HG02852 (cell line): ENCODE measurements at regions not wholly inside any gene's neighbourhood (a gene's known extent, or its start where the extent isn't known, plus 50 kb on each side); places are given as distances from the start of the nearest gene placed in this dataset.

Source experiments
- ATAC-seq: cut with Tn5 transposase; IDR thresholded peaks from one replicate; pipeline ENCODE4 v1.9.1; 2021; ENCODE audit warnings: mild to moderate bottlenecking, moderate library complexity; ENCODE audit not compliant: unreplicated experiment

DNA sequence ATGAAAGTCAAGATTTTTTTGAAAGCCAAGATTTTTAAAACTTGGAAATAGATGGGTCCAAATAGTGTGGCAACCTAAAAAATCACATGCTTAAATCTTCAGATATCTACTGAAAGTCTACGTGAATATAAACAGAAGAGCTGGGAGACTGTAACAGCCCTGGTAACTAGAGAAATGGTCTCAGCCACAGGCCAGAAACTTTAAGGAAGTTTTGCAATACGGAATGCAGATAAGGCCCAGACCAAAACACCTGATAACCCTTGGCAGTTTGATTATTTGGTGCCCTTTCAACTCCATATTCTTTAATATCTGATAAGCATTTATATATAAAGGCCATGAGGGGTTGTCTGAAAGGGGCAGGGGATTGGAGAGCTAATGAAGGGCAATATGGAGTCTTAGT is 537.3 kb upstream of the TGFBR2 start:
- ATAC-seq = no peak

DNA sequence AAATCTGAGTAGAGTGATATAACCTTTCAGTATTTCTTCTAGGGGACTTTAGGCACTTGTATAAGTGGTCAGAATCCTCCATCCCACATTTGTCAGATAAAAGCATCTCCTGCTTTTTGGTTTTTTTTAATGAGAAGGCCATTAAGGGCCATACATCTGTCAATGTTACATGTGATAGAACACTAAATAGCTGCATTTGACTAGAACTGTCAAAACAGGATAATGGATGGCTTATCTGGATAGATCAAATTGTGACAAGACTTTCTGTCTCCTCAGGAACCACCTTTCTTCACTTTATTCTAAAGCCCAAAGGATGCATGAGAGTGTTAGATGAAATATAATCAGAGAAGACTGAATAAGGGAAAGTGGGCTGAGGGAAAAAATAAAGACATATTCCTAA is 533.4 kb upstream of the TGFBR2 start:
- no peak for ATAC-seq

DNA sequence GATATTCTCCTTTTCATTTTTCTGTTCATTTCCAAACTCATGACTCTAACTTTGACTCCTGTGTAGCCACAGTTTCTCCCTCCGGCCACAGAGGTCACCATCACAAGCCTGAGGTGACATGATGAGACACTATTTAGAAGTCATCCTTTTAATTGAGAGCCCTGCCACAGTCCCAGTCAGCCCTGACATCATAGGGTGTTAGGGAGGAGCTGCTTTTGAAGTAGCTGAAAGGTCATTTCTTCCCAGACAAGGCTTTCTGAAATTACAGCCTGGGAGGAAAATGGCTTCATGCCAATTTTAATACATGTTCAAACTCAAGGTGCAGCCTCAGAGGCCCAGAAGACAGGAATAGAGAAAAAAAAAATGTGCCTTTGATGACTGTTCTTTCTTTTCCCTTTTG is 532.8 kb upstream of the TGFBR2 start:
- no peak for ATAC-seq

DNA sequence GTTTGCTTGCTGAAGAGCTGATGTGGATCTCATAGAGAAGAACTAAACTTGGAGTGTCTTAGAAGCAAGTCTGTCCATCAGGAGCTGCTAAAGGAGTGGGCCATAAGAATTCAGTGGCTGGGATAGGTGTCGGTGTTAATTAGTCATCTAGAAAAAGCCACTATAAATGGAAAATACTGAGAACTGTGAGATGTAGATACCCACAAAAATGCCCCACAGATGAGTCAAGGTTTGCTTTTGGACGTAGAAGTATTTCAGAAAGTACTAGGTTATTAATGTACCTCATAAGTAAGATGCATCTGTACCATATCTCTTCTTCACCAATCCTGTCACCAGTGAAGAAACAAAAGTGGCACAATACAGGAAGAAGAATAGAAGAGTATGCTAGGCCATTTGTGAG is 530.9 kb upstream of the TGFBR2 start:
- ATAC-seq = no peak

DNA sequence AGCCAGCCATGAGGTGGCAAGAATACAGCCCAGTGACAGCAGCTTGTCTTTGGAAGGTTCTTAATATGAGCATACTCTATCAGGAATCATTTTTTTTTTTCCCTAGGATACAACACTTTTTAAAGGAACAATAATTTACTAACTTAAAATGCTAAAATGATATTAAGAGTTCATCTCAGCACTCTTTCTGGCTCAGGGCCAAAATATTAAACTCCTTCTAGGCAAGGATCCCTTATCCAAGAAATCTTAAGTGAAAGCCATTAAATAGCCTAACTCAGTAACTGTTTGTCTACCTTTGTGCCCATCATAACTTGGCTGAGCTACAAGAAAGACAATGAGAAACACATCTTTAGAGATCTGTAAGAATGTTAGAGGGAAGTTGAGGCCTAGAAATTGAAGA is 529.5 kb upstream of the TGFBR2 start:
- ATAC-seq = no peak

DNA sequence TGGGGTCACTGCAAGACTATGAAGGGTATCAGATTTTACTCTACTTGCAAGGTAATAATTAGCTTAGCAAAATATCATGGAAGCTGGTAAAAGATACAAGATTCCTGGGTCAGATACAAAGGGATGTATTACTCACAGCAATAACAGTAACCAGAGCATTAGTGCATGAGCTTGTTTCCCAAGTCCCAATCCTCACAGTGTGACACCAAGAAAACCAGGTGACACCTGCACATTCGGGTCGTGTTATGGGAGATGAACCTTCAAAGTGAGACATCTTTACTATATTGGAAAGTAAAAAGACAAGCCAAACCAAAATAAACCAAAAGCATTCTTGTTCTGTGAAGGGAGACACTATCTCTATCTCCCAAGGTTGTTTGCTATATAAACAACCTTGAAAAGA is 528.7 kb upstream of the TGFBR2 start:
- no peak for ATAC-seq

DNA sequence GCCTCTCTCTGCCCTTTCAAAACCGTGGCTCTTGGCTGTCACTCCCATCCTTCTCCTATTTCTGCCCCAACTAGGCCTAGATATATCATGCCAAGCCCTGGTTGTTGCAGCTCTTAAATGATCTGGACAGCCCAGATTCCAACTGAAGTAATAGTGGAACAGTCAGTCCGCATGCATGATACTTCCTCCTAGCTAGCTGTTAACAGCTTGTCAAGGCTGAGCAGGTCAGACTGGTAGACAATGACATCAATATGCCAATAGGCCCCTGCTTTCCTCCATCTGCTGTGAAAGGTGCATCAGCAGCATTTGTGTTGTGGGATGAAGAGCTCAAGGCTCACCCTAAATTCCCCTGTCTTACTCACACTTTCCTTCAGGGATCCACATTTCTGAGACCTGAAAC is 527.7 kb upstream of the TGFBR2 start:
- no peak for ATAC-seq

DNA sequence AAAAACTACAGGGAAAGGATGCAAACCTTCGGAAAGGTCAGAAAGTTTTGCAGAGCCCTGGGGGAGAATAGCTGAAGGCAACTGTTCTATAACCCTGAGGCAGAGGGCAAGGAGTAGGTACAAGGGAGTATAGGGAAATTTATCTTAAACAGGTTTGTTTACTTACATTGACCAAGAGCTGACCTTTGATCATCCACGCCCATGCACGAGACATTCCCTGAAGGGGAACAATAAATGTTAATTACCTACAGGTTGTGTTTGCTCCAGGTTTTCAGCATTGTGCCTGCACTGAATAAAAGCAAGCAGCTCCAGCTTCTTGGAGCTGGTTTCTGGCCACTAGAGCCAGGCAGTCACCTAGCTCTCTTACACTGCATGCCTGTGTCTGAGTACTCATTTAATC is 524.5 kb upstream of the TGFBR2 start:
- no peak for ATAC-seq

DNA sequence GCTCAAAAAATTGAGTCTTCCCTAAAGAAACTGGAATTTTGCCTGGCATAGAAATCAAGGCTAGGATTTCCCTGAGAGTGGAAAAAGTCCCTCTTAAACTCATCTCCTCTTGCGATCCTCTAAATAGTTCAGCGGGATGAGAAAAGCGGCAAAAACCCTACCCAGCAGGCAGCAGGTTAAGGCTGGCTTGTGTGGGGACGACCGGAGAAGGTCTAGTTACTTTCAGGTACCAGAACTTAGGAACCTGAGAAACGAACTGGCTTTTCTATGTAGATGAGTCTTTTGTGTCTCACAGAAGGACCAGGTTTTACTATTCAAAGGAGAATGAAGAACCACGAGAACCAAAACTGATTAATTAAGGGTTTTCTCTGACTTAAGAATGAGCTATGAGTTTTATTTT is 523.7 kb upstream of the TGFBR2 start:
- no peak for ATAC-seq

DNA sequence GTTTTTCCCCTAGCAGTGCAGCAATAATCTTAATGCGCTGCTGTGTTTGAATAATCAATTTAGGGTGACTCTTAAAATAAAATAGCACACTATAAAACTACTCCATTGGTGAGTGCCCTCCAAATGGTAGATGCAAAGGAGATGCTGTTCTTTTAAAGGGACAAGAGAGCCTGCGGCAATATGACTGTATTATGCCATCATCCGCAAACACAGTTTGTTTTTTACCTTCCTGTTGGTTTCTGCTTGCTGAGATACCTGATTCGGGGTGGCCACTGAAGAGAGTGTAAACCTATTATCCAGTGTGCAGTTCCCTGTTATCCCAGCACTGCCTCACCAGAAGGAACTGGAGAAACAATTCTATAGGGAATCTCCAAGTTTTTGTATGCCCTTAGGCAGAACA is 523.1 kb upstream of the TGFBR2 start:
- ATAC-seq = no peak

DNA sequence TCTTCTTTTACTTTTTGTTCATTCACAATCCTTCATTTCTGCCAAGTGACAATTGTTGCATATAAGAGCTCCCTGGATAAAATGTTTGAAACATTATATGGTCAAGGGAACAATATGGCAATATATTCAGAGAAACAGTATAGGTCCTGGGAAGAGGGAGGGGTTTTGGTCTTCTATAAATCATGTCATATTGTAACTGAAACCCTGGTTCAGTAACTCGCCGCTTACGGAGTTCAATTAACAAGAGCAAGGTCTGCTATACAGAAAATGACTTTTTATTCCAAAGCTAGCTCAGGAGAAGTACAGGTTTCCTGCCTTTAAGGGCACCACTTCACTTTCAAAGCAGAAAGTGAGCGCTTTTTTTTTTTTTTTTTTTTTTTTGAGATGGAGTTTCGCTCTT is 522.1 kb upstream of the TGFBR2 start:
- no peak for ATAC-seq

DNA sequence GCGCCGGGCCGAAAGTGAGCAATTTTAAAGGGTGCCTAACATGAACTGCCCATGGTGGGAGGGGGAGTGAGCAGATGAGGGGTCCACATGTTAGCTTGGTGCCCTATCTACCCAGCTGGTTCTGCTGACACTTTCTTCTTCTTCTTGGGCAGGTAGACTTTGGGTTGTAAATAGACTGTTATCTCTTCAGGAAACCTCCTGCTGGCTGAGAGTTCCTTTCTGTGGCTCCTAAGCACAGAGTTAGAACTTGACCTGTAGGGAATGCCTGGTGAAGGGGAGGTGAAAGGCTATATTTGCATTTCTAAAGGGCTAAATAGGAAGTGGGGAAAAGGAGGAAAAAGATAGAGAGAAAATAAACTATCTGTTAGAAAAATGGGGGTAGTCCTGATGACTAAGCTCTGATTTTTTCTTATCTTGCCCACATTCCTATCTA is 521.4 kb upstream of the TGFBR2 start:
- ATAC-seq = no peak

DNA sequence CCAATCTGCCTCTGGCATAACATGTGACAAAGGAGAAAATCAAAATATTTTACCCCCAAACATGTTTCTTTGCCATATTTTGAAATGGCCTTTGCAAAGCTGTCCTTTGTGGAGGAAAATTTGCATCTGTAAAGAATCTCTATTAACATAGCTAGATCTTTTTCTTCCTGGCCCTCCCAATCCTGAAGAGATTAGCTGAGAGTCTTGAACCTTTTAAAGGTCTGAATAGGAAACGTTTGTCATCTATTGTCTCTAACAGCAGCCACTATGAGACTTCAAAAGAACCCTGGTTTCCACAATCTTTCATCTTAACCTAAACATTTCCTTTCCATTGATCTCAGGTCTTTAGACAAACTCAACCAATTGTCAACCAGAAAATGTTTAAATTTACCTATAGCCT is 520.9 kb upstream of the TGFBR2 start:
- ATAC-seq = no peak

DNA sequence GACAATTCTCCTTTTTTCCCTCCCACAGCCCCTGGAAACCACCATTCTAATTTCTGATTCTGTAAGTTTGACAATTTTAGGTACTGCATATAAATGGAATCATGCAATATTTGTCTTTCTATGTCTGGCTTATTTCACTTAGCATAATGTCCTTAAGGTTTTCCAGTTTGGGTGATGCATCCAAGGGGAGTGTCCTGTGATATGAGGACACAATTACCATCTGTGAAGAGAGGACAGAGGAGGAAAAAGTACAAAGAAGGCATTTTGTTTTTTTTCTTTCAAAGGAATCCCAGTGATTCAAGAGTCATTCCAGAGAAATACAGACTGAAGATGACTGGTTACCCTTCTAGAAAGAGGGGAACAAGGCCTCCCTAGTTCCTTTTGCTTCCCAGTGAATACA is 514.7 kb upstream of the TGFBR2 start:
- ATAC-seq = no peak

DNA sequence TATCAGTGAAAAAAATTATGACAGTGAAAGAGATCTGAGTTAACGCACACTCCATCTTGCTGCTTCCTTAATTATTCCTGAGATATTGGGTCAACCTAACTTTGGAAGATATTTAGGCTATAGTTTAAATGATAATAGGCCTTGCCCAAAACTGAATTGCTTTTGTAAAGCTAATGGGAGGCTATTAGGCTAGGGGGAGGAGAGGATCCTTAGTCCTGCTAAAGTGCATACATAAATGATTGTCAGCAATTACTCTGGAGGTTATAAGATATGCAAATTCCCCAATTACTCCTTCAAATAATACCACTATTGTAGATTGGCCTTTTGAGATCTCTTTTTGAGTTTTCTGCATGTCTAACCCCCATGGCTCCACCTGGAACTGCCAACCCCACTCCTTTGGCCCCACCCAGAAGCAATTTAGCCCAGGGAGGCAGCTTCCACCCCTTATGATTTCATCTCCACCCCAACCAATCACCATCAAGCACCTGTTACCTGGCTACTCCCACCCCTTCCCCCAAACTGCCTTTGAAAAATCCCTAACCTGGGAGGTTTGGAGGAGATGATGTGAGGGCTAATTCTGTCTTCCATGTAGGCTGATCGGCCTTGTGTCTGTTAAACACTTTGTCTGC is 509.3 kb upstream of the TGFBR2 start:
- no peak for ATAC-seq

DNA sequence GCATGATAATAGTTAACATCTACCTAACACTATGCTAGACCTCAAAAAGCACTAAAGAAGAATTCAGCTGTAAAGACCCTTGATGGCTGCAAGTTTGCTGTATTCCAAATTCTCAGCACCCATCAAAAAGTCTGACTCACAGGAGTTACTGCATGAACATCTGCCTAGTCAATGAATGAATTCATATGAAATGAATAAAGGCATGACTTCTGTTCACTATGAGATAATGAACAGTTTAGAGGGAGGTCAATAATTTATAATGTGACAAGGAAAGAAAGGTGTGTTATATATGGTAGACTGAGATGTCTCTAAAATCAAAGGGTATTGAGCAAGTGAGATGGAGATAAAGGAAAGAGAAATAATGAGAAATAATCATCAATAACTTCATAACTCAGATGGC is 508.2 kb upstream of the TGFBR2 start:
- ATAC-seq = no peak

DNA sequence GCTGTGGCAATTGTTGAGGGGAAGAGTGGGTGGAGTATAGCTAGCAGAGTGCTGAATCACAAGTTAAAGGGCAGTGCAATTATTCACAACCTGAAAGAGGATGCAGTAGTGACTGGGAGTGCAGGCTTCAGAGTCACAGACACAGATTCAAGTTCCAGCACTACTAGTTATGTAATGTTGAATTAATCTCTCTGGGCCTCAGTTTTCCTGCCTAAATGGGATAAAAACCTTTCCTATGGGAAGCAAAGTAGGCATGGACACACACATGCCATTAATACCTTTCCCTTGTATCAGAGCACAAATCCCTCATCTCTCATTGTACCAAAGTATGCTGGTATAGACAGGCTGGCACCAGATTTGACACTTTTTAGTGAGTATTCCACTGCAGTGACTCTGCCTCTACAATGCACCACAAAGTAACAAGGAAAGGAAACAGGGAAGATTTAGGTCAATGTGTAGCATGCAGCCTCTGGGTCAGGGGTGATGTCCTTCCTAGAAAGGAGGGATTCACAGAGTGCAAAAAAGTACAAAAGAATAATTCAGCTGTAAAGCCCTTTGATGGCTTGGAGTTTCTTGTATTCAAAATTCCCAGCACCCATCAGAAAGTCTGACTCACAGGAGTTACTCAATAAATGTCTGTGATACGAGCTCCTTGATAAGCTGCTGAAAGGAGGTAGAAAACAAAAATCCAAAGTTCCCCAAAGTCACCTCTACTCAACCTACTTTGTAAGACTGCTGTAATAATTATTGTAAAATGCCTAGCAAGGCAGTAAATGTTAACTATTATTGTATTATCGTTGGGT is 507.5 kb upstream of the TGFBR2 start:
- ATAC-seq = no peak

DNA sequence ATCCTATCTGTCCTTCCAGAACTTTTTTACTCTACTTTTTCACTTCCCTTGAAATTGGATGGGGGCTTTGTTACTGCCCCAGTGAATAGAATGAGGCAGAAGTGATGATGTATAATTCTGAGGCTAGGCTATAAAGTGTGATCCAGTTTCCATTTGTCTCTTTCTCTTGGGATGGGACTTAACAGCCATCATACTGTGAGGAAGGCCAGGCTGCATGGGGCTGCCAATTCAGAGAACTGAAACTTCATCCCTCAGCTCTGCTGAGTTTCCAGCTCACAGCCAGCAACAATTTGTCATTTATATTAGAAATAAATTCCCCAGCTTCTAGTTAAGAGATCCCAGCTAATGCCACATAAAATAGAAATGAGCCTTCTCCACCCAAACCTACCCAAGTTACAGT is 504.0 kb upstream of the TGFBR2 start:
- ATAC-seq = no peak

DNA sequence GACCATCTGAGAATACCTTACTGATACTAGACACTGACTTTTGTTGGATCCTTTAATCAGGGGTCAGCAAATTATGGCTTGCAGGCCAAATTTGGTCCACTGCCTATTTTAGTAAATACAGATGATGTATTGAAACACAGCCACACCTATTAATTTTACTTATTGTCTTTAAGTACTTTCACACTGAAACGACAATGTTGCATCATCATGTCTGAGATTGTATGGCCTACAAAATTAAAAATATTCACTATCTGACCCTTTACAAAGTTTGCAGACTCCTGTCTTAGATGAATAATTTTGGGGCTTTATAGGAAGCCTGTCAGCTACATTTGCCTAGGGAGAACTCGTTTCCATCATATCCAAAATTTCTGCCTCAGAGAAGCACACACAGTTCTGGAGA is 503.2 kb upstream of the TGFBR2 start:
- ATAC-seq = no peak

DNA sequence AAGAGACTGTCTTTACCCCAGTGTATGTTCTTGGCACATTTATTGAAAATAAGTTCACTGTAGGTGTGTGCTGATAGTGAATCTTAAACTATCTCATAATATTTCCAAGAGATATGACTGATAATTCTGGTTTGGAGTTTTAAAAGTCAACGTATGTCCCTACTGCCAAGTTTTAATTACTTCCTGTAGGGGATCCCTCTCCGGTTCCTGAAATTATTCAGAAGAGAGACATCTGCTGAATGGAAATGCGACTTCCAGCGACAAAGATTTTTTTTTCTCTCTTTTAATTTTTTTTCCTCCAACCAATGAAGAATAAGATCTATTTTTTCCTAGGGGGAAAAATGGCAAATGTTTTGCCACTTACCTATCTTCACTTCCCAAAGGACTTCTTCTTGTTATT is 498.9 kb upstream of the TGFBR2 start:
- ATAC-seq = no peak

DNA sequence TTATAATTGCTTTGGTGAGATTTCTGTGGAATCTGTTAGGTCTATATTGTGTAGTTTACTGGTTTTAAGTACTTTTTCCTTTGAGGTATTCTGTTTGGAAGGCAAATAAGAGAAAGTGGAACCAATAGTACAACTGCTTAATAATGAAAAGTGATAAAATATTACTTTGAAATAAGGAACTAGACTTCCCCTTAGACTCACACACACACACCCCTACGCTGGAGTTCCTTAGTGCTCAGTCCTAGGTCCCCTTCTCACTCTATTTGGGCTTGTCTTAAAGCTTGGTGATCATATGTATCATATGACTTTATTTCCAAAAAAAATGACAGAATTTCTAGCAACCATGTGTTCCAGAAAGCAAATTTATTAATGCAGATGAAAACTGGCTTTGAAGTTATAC is 494.0 kb upstream of the TGFBR2 start:
- no peak for ATAC-seq

DNA sequence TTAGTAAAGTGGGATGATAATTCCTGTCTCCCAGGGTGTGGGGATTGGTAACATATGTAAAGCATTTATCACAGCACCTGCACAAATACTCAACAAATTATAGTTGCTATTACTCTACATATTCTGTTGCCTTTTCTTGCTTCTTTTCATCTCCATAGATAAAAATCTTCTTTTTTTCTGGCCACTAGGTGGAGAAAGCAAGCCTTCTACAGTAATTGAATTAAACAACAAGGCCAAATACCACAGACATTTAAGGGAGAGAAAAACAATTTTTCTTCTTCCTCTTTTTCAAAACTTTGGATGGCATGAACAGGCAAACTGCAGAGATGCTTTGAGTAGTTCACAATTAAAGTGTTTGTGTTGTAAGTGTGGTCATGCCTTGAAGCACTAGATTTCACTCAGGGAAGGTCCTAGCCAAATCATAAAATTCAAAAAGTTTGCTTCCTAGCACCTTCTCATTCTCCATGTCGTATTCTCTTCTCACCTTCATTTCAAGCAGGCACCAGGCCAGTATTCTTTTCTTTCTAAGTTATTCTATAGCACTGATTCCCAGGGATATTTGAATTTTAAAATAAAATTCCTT is 493.4 kb upstream of the TGFBR2 start:
- no peak for ATAC-seq
